Left ventricle myocardium inferior (tissue), 1 donor: ENCODE measurements at regions not wholly inside any gene's neighbourhood (a gene's known extent, or its start where the extent isn't known, plus 50 kb on each side); places are given as distances from the start of the nearest gene placed in this dataset.

Experiments
- DNase-seq: peaks from one replicate; pipeline ENCODE4 v3.0.0-alpha.2; 2020
- H3K27ac ChIP-seq: fragments of 200-600 bp; replicated peaks from 2 replicates; pipeline ENCODE4 v1.8.0; 2021
- H3K27me3 ChIP-seq: fragments of 200-600 bp; 2 replicates; pipeline ENCODE4 v1.8.0; 2021; ENCODE audit warnings: low read depth
- H3K36me3 ChIP-seq: fragments of 200-600 bp; 2 replicates; pipeline ENCODE4 v1.8.0; 2021
- H3K4me1 ChIP-seq: fragments of 200-600 bp; 2 replicates; pipeline ENCODE4 v1.8.0; 2021
- H3K4me3 ChIP-seq: fragments of 200-600 bp; 2 replicates; pipeline ENCODE4 v1.8.0; 2021; ENCODE audit warnings: mild to moderate bottlenecking, moderate library complexity
- H3K9me3 ChIP-seq: fragments of 200-600 bp; replicated peaks from 2 replicates; pipeline ENCODE4 v1.8.0; 2021
- CTCF ChIP-seq: fragments of 200-600 bp; IDR thresholded peaks from 2 replicates; pipeline ENCODE4 v1.8.0; 2021; ENCODE audit warnings: antibody characterized with exemption, mild to moderate bottlenecking, borderline replicate concordance
- intact Hi-C: fragments of 100-400 bp; cut with micrococcal nuclease; formaldehyde crosslinking; loops from one replicate; pipeline ENCODE4 v1.11.0; 2022
- donor health status: DM: no; HTN: yes; CAD: no; lungs with severe emphysema.

DNA sequence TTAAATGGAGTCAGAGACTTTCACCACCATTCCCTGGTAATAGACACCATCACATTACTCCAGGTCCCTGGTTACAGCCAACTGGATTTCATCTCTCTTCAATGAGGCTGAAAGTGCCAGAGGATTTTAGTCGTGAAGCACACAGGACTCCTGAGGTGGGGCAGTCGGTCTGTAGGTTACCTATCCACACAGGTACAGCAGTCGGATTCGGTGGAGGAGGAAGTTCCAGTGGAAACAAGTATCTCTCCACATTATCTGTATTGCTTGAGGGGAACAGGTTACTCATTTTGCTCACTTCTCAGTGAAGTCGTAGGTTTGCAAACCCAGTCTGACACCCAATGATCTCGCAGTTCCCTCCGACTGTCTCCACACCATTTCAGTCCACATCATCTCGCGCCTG, 82.3 kb upstream of the TMEM45B start:
- Histone ChIP-seq H3K4me3 (no peak overlapping the region), H3K27me3 (peaks cover 70% of the 10 kb centered on the region), H3K36me3 (no peaks in the 10 kb centered on the region), H3K27ac (no peak overlapping the region), H3K9me3 (peaks cover 3% of the 10 kb centered on the region), H3K4me1 (no peaks in the 10 kb centered on the region)
- DNase-seq = no peak
- no peak for TF ChIP-seq CTCF
- intact Hi-C loops = no loop called here

DNA sequence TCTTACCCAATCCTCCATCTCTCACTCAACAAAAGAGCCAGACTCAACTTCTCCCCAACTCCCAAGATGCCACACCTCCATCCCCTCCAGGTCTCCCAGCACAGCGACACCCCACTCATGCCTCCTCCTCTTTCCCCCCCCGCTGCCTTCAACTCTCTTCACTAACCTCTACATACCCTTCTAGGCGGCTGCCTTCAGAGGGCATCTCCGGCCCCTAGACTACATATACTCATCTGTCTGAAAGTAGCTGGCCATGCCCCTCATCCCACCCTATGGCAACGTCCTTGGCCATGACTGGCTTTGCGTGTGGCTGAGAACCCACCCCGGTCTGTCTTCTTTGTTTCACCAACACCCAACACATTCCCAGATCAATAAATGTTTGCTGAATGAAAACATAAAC, 81.7 kb upstream of the TMEM45B start:
- Histone ChIP-seq H3K27me3 (peaks cover 64% of the 10 kb centered on the region), H3K36me3 (no peaks in the 10 kb centered on the region), H3K27ac (no peak overlapping the region), H3K4me1 (no peaks in the 10 kb centered on the region), H3K9me3 (peaks cover 3% of the 10 kb centered on the region), H3K4me3 (no peak overlapping the region)
- intact Hi-C loops = no loop called here
- no peak for DNase-seq
- no peak for TF ChIP-seq CTCF

DNA sequence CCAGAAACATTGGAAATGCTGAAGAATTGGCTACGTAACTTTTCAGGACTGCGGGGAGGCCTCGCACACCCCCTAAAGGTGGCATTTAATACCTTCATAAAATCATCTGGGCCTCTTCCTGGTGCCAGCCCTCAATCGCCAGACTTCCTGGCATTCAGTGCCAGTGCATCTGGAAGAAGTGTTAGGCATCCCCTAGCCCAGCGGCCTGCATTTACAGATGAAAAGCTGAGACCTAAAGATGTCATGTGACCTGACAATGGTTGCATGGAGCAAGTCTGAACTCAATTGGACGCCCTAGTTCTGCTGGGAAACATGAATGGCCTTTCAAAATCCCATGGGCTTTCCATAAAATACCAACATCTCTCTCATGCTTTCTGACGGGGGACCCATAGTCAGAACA, 81.0 kb upstream of the TMEM45B start:
- no peak overlapping the region for H3K4me3 ChIP-seq
- TF ChIP-seq CTCF = no peak
- peaks cover 64% of the 10 kb centered on the region for H3K27me3 ChIP-seq
- no peaks in the 10 kb centered on the region for H3K36me3 ChIP-seq
- no peak for DNase-seq
- intact Hi-C loops = no loop called here
- H3K4me1 ChIP-seq = no peaks in the 10 kb centered on the region
- H3K27ac ChIP-seq = no peak overlapping the region
- peaks cover 3% of the 10 kb centered on the region for H3K9me3 ChIP-seq

DNA sequence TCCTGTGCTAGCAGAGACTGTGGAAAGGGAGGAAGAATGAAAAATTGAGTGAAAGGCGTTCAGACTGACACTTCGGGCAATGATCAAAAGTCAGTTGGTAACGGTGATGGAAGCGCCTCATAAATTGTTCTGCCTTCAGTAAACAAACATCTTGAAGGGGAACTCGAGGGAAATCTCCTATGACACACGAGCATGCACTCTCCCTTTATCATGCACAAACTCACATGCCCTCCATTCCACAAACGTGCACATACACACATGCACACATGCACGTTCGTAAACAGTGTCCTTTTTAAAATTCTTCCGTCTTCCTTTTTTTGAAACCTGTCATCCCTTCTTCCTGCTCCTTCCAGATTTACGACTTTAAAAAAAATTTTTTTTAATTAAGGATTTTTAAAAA, 77.8 kb upstream of the TMEM45B start:
- Histone ChIP-seq H3K27me3 (peaks cover 60% of the 10 kb centered on the region), H3K4me3 (no peak overlapping the region), H3K36me3 (no peaks in the 10 kb centered on the region), H3K4me1 (no peaks in the 10 kb centered on the region), H3K27ac (no peak overlapping the region), H3K9me3 (peaks cover 3% of the 10 kb centered on the region)
- intact Hi-C loops = no loop called here
- TF ChIP-seq CTCF = no peak
- no peak for DNase-seq

- Histone ChIP-seq H3K36me3 (no peaks in the 10 kb centered on the region), H3K27me3 (peaks cover 60% of the 10 kb centered on the region), H3K4me1 (no peaks in the 10 kb centered on the region), H3K9me3 (peaks cover 3% of the 10 kb centered on the region), H3K4me3 (no peak overlapping the region), H3K27ac (no peak overlapping the region)
- intact Hi-C loops = no loop called here
- DNase-seq = no peak
- no peak for TF ChIP-seq CTCF
Measured at GRCh38 chr11:129738242-129738641, 77.4 kb upstream of the TMEM45B start.

DNA sequence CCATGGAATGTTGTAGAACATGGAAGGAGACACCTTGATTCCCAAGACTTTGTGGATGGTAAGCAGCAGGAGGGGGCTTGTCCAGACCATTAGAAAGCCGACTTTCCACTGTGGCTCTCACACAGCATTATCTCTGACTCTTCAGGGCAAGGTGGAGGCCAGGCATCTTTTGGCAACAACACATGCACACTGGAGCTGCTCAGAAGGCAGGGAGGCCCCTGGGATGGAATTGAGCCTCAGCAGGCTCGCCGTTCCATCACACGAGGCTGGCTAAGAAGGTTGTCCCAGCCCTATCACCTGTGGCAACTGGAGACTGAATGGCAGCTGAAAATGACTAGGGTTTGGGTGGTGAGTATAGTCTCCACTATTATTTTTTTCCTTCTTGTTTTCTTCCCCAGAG, 76.3 kb upstream of the TMEM45B start:
- TF ChIP-seq CTCF = no peak
- H3K9me3 ChIP-seq = peaks cover 3% of the 10 kb centered on the region
- no peaks in the 10 kb centered on the region for H3K4me1 ChIP-seq
- H3K36me3 ChIP-seq = no peaks in the 10 kb centered on the region
- no peak for DNase-seq
- no peak overlapping the region for H3K27ac ChIP-seq
- intact Hi-C loops = no loop called here
- H3K4me3 ChIP-seq = no peak overlapping the region
- H3K27me3 ChIP-seq = peaks cover 58% of the 10 kb centered on the region
